Breast epithelium (tissue), 4 donors: ENCODE measurements at regions not wholly inside any gene's neighbourhood (a gene's known extent, or its start where the extent isn't known, plus 50 kb on each side); places are given as distances from the start of the nearest gene placed in this dataset.

Experiments
- DNase-seq, 2 donors: peaks; one replicate each; pipeline ENCODE4 v3.0.0-alpha.2; 2019; ENCODE audit warnings: low spot score in 2 of 2
- H3K27ac ChIP-seq, 2 donors: fragments of 200-600 bp; sonication (generic) in 1 of 2; one replicate each; pipeline ENCODE4 v1.5.1; 2016 to 2019; ENCODE audit warnings: mild to moderate bottlenecking in 1 of 2
- H3K27me3 ChIP-seq, 2 donors: fragments of 200-600 bp; sonication (generic) in 1 of 2; one replicate each; pipeline versions ENCODE4 v1.5.1 to v1.6.0; 2017 to 2019; ENCODE audit warnings: control low read depth in 1 of 2, mild to moderate bottlenecking in 1 of 2
- H3K36me3 ChIP-seq: fragments of 200-600 bp; one replicate; pipeline ENCODE4 v1.5.1; 2019
- H3K4me1 ChIP-seq, 2 donors: fragments of 200-600 bp; sonication (generic); one replicate each; pipeline ENCODE4 v1.5.1; 2016 to 2019; ENCODE audit warnings: control low read depth in 1 of 2
- H3K4me3 ChIP-seq, 3 donors: fragments of 200-600 bp; sonication (generic); 1 replicate in 2 of 3; 2 replicates in 1 of 3; pipeline ENCODE4 v1.5.1; 2016 to 2019; ENCODE audit warnings: mild to moderate bottlenecking in 3 of 3, moderate library complexity in 2 of 3
- H3K9me3 ChIP-seq, 2 donors: fragments of 200-600 bp; sonication (generic) in 1 of 2; one replicate each; pipeline ENCODE4 v1.5.1; 2016 to 2019; ENCODE audit warnings: control low read depth in 1 of 2
- POLR2A ChIP-seq: fragments of 450-650 bp; IDR thresholded peaks from one replicate; pipeline ENCODE4 v1.6.1; 2016; ENCODE audit warnings: antibody characterized with exemption, mild to moderate bottlenecking, moderate library complexity
- POLR2AphosphoS5 ChIP-seq, 3 donors: sonication (generic); formaldehyde crosslinking; IDR thresholded peaks; one replicate each; pipeline ENCODE4 v1.6.1; 2017; ENCODE audit warnings: antibody characterized with exemption in 3 of 3
- intact Hi-C: fragments of 100-400 bp; cut with DNase I; formaldehyde crosslinking; loops from one replicate; pipeline ENCODE4 v1.15.1; 2023; ENCODE audit warnings: low total_unique reads
- TF ChIP-seq, protein P1 (sequence below), 3 donors: fragments of 450-650 bp; IDR thresholded peaks; one replicate each; pipeline ENCODE4 v1.5.1; 2016 to 2017; ENCODE audit warnings: antibody characterized with exemption in 3 of 3, mild to moderate bottlenecking in 3 of 3, moderate library complexity in 3 of 3

DNA sequence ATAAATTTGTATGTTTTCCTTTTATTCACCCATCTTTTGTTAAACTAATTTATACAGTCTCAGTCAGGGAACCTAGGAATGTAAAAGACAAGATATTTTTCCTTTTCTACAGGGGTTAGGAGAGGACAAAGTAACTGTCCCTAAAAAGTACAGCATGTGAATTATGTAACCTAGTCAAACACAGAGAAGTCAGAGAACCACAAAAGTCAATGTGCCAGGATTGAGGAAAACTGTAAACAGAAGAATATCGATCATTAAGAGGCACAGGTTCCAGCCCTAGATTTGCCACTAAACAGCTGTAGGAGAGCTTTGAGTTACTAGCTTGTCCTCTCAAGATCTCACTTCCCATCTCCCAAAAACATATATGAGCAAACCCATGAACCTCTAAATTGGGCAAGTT, 550.9 kb upstream of the FAT3 start:
- TF ChIP-seq POLR2AphosphoS5 (IDR thresholded peaks at IDR 0.05) (no peak), POLR2A (no peak)
- TF ChIP-seq, protein P1, sequence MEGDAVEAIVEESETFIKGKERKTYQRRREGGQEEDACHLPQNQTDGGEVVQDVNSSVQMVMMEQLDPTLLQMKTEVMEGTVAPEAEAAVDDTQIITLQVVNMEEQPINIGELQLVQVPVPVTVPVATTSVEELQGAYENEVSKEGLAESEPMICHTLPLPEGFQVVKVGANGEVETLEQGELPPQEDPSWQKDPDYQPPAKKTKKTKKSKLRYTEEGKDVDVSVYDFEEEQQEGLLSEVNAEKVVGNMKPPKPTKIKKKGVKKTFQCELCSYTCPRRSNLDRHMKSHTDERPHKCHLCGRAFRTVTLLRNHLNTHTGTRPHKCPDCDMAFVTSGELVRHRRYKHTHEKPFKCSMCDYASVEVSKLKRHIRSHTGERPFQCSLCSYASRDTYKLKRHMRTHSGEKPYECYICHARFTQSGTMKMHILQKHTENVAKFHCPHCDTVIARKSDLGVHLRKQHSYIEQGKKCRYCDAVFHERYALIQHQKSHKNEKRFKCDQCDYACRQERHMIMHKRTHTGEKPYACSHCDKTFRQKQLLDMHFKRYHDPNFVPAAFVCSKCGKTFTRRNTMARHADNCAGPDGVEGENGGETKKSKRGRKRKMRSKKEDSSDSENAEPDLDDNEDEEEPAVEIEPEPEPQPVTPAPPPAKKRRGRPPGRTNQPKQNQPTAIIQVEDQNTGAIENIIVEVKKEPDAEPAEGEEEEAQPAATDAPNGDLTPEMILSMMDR (IDR thresholded peaks at IDR 0.05), result no peak
- no peaks in the 10 kb centered on the region for H3K36me3 ChIP-seq
- no peaks in the 10 kb centered on the region for H3K4me1 ChIP-seq
- H3K4me3 ChIP-seq, result no peak overlapping the region
- DNase-seq, result no peak
- intact Hi-C loops, result no loop called here
- H3K9me3 ChIP-seq, result no peaks in the 10 kb centered on the region
- no peak overlapping the region for H3K27ac ChIP-seq
- H3K27me3 ChIP-seq, result no peaks in the 10 kb centered on the region

DNA sequence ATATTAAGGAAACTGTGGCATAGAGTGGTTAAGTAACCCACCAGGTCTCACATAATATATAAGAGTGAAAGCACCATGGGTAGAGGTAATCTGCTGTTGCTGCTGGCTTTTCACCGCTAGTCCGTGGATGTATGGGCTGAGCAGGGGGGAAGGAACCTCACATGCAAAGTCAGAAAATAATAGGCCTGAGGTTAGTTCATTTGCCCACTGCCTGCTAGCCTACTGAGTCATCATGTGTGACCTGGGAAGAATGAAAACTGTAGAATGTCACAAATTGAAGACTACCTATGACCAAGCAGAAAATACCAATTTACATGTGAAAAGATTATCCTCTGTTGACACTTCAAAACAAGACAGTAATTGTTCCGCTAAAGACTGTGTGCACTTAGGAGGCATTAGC, 560.1 kb upstream of the FAT3 start:
- Histone ChIP-seq H3K4me1 (no peaks in the 10 kb centered on the region), H3K27ac (no peak overlapping the region), H3K9me3 (no peaks in the 10 kb centered on the region), H3K27me3 (no peaks in the 10 kb centered on the region), H3K4me3 (no peak overlapping the region), H3K36me3 (no peaks in the 10 kb centered on the region)
- intact Hi-C loops, result no loop called here
- TF ChIP-seq, protein P1 (IDR thresholded peaks at IDR 0.05), result no peak
- TF ChIP-seq POLR2A (no peak), POLR2AphosphoS5 (IDR thresholded peaks at IDR 0.05) (no peak)
- DNase-seq, result no peak

DNA sequence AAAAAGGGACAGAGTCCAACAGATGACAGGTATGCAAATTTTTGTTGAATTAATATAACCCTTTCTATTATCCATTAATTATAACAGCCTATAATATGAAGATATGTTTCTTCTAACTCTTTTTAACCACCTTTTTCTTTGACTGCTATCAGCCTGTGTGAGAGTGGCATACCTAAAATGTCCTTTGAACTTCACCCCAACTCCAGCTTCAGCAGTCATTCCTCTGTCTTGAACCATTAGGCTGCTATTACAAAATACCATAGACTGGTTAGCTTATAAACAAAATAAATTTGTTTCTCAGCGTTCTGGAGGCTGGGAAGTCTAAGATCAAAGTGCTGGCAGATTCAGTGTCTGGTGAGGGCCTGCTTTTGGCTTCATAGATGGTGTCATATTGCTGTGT, 564.6 kb upstream of the FAT3 start:
- Histone ChIP-seq H3K4me1 (no peaks in the 10 kb centered on the region), H3K4me3 (no peak overlapping the region), H3K27me3 (no peaks in the 10 kb centered on the region), H3K27ac (no peak overlapping the region), H3K9me3 (no peaks in the 10 kb centered on the region), H3K36me3 (no peaks in the 10 kb centered on the region)
- DNase-seq, result no peak
- TF ChIP-seq POLR2AphosphoS5 (IDR thresholded peaks at IDR 0.05) (no peak), POLR2A (no peak)
- TF ChIP-seq, protein P1 (IDR thresholded peaks at IDR 0.05), result no peak
- intact Hi-C loops, result no loop called here

DNA sequence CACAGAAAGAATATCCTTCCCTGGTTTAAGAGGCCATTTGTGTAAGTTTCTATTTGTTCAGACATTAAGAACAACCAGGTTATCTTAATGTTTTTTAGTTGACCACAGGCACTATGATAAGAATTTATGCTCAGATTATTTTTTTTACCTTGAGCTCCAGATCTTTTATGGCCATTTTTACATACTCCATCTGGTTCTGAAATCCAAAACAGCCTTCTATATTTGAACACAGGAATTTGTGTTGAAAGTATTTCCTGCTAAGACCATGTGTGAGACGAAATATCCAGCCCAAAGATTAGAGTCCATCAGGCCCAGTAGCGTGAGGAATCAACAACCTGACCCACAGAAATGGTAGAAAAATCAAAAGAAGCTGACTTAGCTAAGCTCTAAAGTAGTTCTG, 569.9 kb upstream of the FAT3 start:
- TF ChIP-seq, protein P1 (IDR thresholded peaks at IDR 0.05), result no peak
- TF ChIP-seq POLR2A, result no peak
- TF ChIP-seq POLR2AphosphoS5 (IDR thresholded peaks at IDR 0.05), result no peak
- intact Hi-C loops, result loop anchor here (5.0 kb wide), 1 partner anchor 1098 kb away; no protein-coding TSS in a partner anchor
- DNase-seq, result no peak

DNA sequence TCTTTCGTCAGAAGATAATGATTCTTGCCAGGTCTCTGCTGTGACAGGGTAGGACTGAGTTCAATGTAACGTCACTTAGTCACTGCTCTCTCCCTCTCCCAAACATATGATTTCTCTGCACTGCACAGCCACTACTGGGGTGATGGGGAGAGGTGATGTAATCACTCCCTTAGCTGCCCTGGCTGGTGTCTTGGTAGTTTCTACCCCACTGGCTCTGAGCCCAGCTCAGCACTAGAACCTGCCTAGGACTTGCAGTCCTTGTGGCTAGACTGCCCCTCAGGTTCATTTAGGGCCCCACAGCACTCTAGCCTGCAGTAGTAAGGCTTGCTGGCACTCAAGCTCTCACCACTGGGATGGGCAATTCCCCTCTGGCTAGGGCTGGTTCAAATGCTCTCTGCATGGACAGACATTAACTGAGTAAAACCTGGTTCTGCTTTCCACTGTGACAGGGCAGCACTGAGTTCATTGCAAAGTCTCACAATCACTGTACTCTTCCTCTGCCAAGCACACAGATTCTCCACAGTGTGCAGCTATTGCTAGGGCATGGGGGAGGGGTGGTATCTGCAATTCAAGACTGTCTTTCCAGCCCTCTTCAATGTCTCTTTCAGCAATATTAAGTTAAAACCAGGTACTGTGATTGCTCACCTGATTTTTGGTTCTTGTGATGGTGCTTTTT, 571.4 kb upstream of the FAT3 start:
- DNase-seq, result no peak
- Histone ChIP-seq H3K9me3 (no peaks in the 10 kb centered on the region), H3K27me3 (no peaks in the 10 kb centered on the region), H3K4me3 (no peak overlapping the region), H3K36me3 (no peaks in the 10 kb centered on the region), H3K27ac (no peak overlapping the region), H3K4me1 (no peaks in the 10 kb centered on the region)
- intact Hi-C loops, result loop anchor here (5.0 kb wide), 1 partner anchor 1099 kb away; no protein-coding TSS in a partner anchor
- no peak for TF ChIP-seq POLR2AphosphoS5 (IDR thresholded peaks at IDR 0.05)
- TF ChIP-seq, protein P1 (IDR thresholded peaks at IDR 0.05), result no peak
- no peak for TF ChIP-seq POLR2A

More for the DNA sequence above, 569.9 kb upstream of the FAT3 start:
- Histone ChIP-seq H3K9me3 (no peaks in the 10 kb centered on the region), H3K4me1 (no peaks in the 10 kb centered on the region), H3K27ac (no peak overlapping the region), H3K36me3 (no peaks in the 10 kb centered on the region), H3K27me3 (no peaks in the 10 kb centered on the region), H3K4me3 (no peak overlapping the region)
